CD14-positive monocyte (primary cell): ENCODE measurements at regions not wholly inside any gene's neighbourhood (a gene's known extent, or its start where the extent isn't known, plus 50 kb on each side); places are given as distances from the start of the nearest gene placed in this dataset.

Experiments used
- DNase-seq, 3 donors: peaks; one replicate each; pipeline ENCODE4 v3.0.0-alpha.2; 2011 to 2022
- H2AFZ ChIP-seq: 2 replicates; pipeline ENCODE4 v1.6.0; 2012; ENCODE audit warnings: mild to moderate bottlenecking, low read depth, low read length, inconsistent platforms; ENCODE audit not compliant: insufficient read depth, poor library complexity, severe bottlenecking
- H3K27ac ChIP-seq, 2 donors: 1 replicate in 1 of 2; 2 replicates in 1 of 2; pipeline ENCODE4 v1.5.1; 2012 to 2013; ENCODE audit warnings: low read length in 2 of 2, control low read depth in 1 of 2, inconsistent platforms in 1 of 2, low read depth in 1 of 2, mild to moderate bottlenecking in 1 of 2
- H3K27me3 ChIP-seq, 2 donors: one replicate each; pipeline versions ENCODE4 v1.6.0 to v1.6.1; 2011 to 2013; ENCODE audit warnings: low read length in 2 of 2; ENCODE audit not compliant: control insufficient read depth in 2 of 2, insufficient read depth in 2 of 2
- H3K36me3 ChIP-seq, 2 donors: replicated peaks in 1 of 2; 1 replicate in 1 of 2; 2 replicates in 1 of 2; pipeline versions ENCODE4 v1.5.1 to v1.6.1; 2012 to 2013; ENCODE audit warnings: low read length in 2 of 2, control low read depth in 1 of 2, inconsistent platforms in 1 of 2, mild to moderate bottlenecking in 1 of 2; ENCODE audit not compliant: insufficient read depth in 2 of 2, control insufficient read depth in 1 of 2
- H3K4me1 ChIP-seq, 2 donors: 1 replicate in 1 of 2; 2 replicates in 1 of 2; pipeline versions ENCODE4 v1.5.1 to v1.6.1; 2012 to 2013; ENCODE audit warnings: low read length in 2 of 2, control low read depth in 1 of 2, inconsistent platforms in 1 of 2, mild to moderate bottlenecking in 1 of 2, moderate library complexity in 1 of 2; ENCODE audit not compliant: insufficient read depth in 2 of 2, control insufficient read depth in 1 of 2
- H3K4me2 ChIP-seq: replicated peaks from 2 replicates; pipeline ENCODE3; 2012; ENCODE audit warnings: low read length, moderate library complexity, mild to moderate bottlenecking; ENCODE audit not compliant: poor library complexity, severe bottlenecking; ENCODE audit errors: extremely low read depth
- H3K4me3 ChIP-seq, 3 experiments: fragments of 200-600 bp in 1 of 3; sonication (generic) in 1 of 3; replicated peaks in 1 of 3; 1 replicate in 2 of 3; 2 replicates in 1 of 3; pipeline ENCODE4 v1.5.1; 2011 to 2013; ENCODE audit warnings: low read length in 3 of 3, mild to moderate bottlenecking in 3 of 3, control low read depth in 2 of 3, low read depth in 2 of 3, inconsistent platforms in 1 of 3, moderate library complexity in 1 of 3
- H3K79me2 ChIP-seq: 2 replicates; pipeline ENCODE4 v1.6.0; 2012; ENCODE audit warnings: mild to moderate bottlenecking, control low read depth, inconsistent platforms, low read length, moderate library complexity; ENCODE audit not compliant: insufficient read depth
- H3K9ac ChIP-seq: 2 replicates; pipeline ENCODE4 v1.6.0; 2017; ENCODE audit warnings: low read length, mild to moderate bottlenecking; ENCODE audit not compliant: insufficient read depth, poor library complexity, severe bottlenecking
- H3K9me3 ChIP-seq, 2 donors: replicated peaks in 1 of 2; 1 replicate in 1 of 2; 2 replicates in 1 of 2; pipeline versions ENCODE4 v1.5.1 to v1.6.1; 2012 to 2013; ENCODE audit warnings: low read length in 2 of 2, control low read depth in 1 of 2; ENCODE audit not compliant: control insufficient read depth in 1 of 2, insufficient read depth in 1 of 2
- H4K20me1 ChIP-seq: 2 replicates; pipeline ENCODE4 v1.6.0; 2012; ENCODE audit warnings: mild to moderate bottlenecking, low read length, control low read depth, moderate library complexity; ENCODE audit not compliant: insufficient read depth
- H3K27ac Mint-ChIP-seq, 7 donors: one replicate each; pipeline ENCODE4 v1.8.0; 2020; ENCODE audit warnings: mild to moderate bottlenecking in 7 of 7, mixed read lengths in 7 of 7, moderate library complexity in 6 of 7, inconsistent platforms in 2 of 7
- H3K27me3 Mint-ChIP-seq, 3 donors: one replicate each; pipeline ENCODE4 v1.8.0; 2021 to 2022; ENCODE audit warnings: low read depth in 3 of 3, mild to moderate bottlenecking in 3 of 3, mixed read lengths in 3 of 3, moderate library complexity in 3 of 3, inconsistent platforms in 1 of 3
- H3K36me3 Mint-ChIP-seq, 2 donors: one replicate each; pipeline ENCODE4 v1.8.0; 2020; ENCODE audit warnings: mixed read lengths in 2 of 2, inconsistent platforms in 1 of 2, mild to moderate bottlenecking in 1 of 2
- H3K4me1 Mint-ChIP-seq: one replicate; pipeline ENCODE4 v1.8.0; 2020; ENCODE audit warnings: mild to moderate bottlenecking, mixed read lengths
- H3K4me3 Mint-ChIP-seq, 2 donors: one replicate each; pipeline ENCODE4 v1.8.0; 2020; ENCODE audit warnings: mild to moderate bottlenecking in 2 of 2, mixed read lengths in 2 of 2, moderate library complexity in 1 of 2
- H3K9me3 Mint-ChIP-seq, 7 donors: one replicate each; pipeline ENCODE4 v1.8.0; 2020 to 2022; ENCODE audit warnings: mixed read lengths in 7 of 7, mild to moderate bottlenecking in 6 of 7, moderate library complexity in 6 of 7, inconsistent platforms in 2 of 7
- WGBS: methylation state at CpG from one replicate; pipeline ENCODE4 v1.1.5; 2013; ENCODE audit warnings: missing lambda C conversion rate; ENCODE audit not compliant: insufficient coverage; 5-methylcytosine and 5-hydroxymethylcytosine counted together
- intact Hi-C, 2 donors: fragments of 100-400 bp; cut with micrococcal nuclease; formaldehyde crosslinking; loops; one replicate each; pipeline versions ENCODE4 v1.15.0 to v1.15.1; 2023
- TF ChIP-seq, protein P1 (sequence below): fragments of 200-600 bp; IDR thresholded peaks from one replicate; pipeline ENCODE4 v1.8.0; 2022; ENCODE audit warnings: antibody characterized with exemption, mild to moderate bottlenecking

DNA sequence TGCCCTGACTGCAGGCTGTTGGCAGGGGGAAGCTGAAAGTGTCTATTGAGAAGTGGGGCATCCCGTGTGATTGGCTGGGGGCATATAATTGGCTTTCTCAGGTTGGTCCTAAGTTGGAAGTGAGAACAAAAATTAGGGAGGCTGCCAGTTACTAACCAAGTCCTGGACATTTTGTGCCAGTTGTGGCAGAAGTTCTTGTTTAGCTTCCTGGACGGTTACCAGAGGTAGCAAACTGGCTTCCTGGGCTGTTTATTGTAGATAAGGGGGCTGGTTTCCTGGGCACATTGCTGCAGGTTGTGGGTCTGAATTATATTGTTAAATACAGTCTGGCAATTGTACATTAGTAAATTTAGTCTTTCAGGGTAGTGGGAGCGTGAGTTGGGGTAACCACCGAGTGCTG is 50.6 kb upstream of the SLC2A12 start:
- Histone ChIP-seq H2AFZ (no peak overlapping the region), H3K27ac (no peak overlapping the region), H3K79me2 (no peaks in the 10 kb centered on the region), H4K20me1 (no peaks in the 10 kb centered on the region), H3K4me3 (no peak overlapping the region), H3K27me3 (peaks cover 2 to 4% of the 10 kb centered on the region in 2 donors), H3K4me1 (no peaks in the 10 kb centered on the region), H3K9ac (no peak overlapping the region), H3K9me3 (no peaks in the 10 kb centered on the region), H3K4me2 (no peak overlapping the region), H3K36me3 (no peaks in the 10 kb centered on the region)
- Mint-ChIP-seq H3K9me3 (no peaks in the 10 kb centered on the region), H3K36me3 (no peaks in the 10 kb centered on the region), H3K27ac (no peak overlapping the region), H3K4me3 (no peak overlapping the region), H3K4me1 (no peaks in the 10 kb centered on the region), H3K27me3 (peaks cover 0 to 5% (median 1%) of the 10 kb centered on the region in 3 donors)
- 81% methylated on average over 4 of the region's 4 CpGs for WGBS
- DNase-seq, result no peak
- TF ChIP-seq, protein P1, sequence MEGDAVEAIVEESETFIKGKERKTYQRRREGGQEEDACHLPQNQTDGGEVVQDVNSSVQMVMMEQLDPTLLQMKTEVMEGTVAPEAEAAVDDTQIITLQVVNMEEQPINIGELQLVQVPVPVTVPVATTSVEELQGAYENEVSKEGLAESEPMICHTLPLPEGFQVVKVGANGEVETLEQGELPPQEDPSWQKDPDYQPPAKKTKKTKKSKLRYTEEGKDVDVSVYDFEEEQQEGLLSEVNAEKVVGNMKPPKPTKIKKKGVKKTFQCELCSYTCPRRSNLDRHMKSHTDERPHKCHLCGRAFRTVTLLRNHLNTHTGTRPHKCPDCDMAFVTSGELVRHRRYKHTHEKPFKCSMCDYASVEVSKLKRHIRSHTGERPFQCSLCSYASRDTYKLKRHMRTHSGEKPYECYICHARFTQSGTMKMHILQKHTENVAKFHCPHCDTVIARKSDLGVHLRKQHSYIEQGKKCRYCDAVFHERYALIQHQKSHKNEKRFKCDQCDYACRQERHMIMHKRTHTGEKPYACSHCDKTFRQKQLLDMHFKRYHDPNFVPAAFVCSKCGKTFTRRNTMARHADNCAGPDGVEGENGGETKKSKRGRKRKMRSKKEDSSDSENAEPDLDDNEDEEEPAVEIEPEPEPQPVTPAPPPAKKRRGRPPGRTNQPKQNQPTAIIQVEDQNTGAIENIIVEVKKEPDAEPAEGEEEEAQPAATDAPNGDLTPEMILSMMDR, result no peak
- intact Hi-C loops, result no loop called here
